ENCODE measurements at regions not wholly inside any gene's neighbourhood (a gene's known extent, or its start where the extent isn't known, plus 50 kb on each side); places are given as distances from the start of the nearest gene placed in this dataset.

DNA sequence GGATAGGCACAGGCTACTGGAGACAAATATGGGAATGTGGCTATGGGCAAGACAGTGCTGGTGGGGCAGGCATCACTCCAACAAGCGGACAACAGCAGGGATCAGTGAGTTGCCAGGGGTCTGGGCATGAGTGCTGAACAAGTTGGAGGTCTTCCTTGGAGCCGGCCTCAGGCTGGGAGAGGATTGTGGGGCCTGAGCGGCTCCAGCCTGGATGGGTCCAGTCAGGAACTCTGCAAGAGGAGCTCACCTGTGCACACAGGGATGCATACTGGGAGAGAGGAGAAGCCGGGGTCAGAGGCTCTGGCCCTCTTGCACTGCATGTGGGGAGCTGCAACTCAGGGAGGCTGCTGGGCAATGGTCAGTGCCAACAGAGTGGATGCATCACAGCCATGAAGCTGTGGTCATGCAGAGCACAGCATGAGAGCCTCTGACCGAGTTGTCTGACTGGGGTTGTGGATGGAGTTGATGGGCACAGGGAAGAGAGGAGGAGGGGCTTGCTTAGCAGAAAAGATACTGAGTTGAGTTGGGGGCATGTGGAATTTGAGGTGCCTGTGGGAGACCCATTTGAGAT is 204.0 kb upstream of the ZNF32 start:
- H3K27ac ChIP-seq (ENCODE audit: low read length) = no peak overlapping the region
- no peaks in the 10 kb centered on the region for H3K9me3 ChIP-seq (ENCODE audit: insufficient read depth, low read length, severe bottlenecking)
- H3K4me1 ChIP-seq (ENCODE audit: insufficient read depth, low read length) = no peaks in the 10 kb centered on the region
- no peak overlapping the region for H3K4me3 ChIP-seq (ENCODE audit: low read depth in 1 of 2, low read length in 2 of 2)
- no peak overlapping the region for H2AFZ ChIP-seq (ENCODE audit: low read depth, low read length)
- H3K27me3 ChIP-seq (ENCODE audit: insufficient read depth, low read length, poor library complexity) = no peaks in the 10 kb centered on the region
- H3K4me2 ChIP-seq (ENCODE audit: insufficient read depth, low read length) = no peak overlapping the region
- H3K79me2 ChIP-seq (ENCODE audit: insufficient read depth, low read length) = no peaks in the 10 kb centered on the region
- ATAC-seq (ENCODE audit: insufficient read depth, low read depth) (no peak), DNase-seq (no peak)
- no peak for TF ChIP-seq CTCF (IDR thresholded peaks at IDR 0.05; ENCODE audit: borderline replicate concordance, extremely low read depth, low read length, poor library complexity, severe bottlenecking)
- no peak for TF ChIP-seq EZH2 (IDR thresholded peaks at IDR 0.05; ENCODE audit: borderline replicate concordance, low read depth, low read length, severe bottlenecking)
- H3K9ac ChIP-seq (ENCODE audit: low read depth, low read length) = no peak overlapping the region
- no peaks in the 10 kb centered on the region for H3K36me3 ChIP-seq (ENCODE audit: insufficient read depth, low read length)
- no peaks in the 10 kb centered on the region for H4K20me1 ChIP-seq (ENCODE audit: insufficient read depth, low read length)

GRCh38 chr10:43852149-43852548 is 203.5 kb upstream of the ZNF32 start:
- Histone ChIP-seq H3K9me3 (ENCODE audit: insufficient read depth, low read length, severe bottlenecking) (no peaks in the 10 kb centered on the region), H3K4me3 (ENCODE audit: low read depth in 1 of 2, low read length in 2 of 2) (no peak overlapping the region), H4K20me1 (ENCODE audit: insufficient read depth, low read length) (no peaks in the 10 kb centered on the region), H3K79me2 (ENCODE audit: insufficient read depth, low read length) (no peaks in the 10 kb centered on the region), H2AFZ (ENCODE audit: low read depth, low read length) (no peak overlapping the region), H3K27me3 (ENCODE audit: insufficient read depth, low read length, poor library complexity) (no peaks in the 10 kb centered on the region), H3K4me1 (ENCODE audit: insufficient read depth, low read length) (peaks cover under 1% of the 10 kb centered on the region), H3K27ac (ENCODE audit: low read length) (no peak overlapping the region), H3K36me3 (ENCODE audit: insufficient read depth, low read length) (no peaks in the 10 kb centered on the region), H3K4me2 (ENCODE audit: insufficient read depth, low read length) (no peak overlapping the region), H3K9ac (ENCODE audit: low read depth, low read length) (no peak overlapping the region)
- ATAC-seq (ENCODE audit: insufficient read depth, low read depth) (no peak), DNase-seq (no peak)
- TF ChIP-seq EZH2 (IDR thresholded peaks at IDR 0.05; ENCODE audit: borderline replicate concordance, low read depth, low read length, severe bottlenecking) = no peak
- TF ChIP-seq CTCF (IDR thresholded peaks at IDR 0.05; ENCODE audit: borderline replicate concordance, extremely low read depth, low read length, poor library complexity, severe bottlenecking) = no peak

- H3K4me3 ChIP-seq (ENCODE audit: low read depth in 1 of 2, low read length in 2 of 2) = no peak overlapping the region
Measured at GRCh38 chr10:43851030-43851429, 202.3 kb upstream of the ZNF32 start.

More at GRCh38 chr10:43851030-43851429, 202.3 kb upstream of the ZNF32 start:
- no peak overlapping the region for H3K27ac ChIP-seq (ENCODE audit: low read length)
- TF ChIP-seq CTCF (IDR thresholded peaks at IDR 0.05; ENCODE audit: borderline replicate concordance, extremely low read depth, low read length, poor library complexity, severe bottlenecking) (no peak), EZH2 (IDR thresholded peaks at IDR 0.05; ENCODE audit: borderline replicate concordance, low read depth, low read length, severe bottlenecking) (no peak)
- H3K27me3 ChIP-seq (ENCODE audit: insufficient read depth, low read length, poor library complexity) = no peaks in the 10 kb centered on the region
- no peak for DNase-seq
- H3K36me3 ChIP-seq (ENCODE audit: insufficient read depth, low read length) = no peaks in the 10 kb centered on the region
- no peaks in the 10 kb centered on the region for H4K20me1 ChIP-seq (ENCODE audit: insufficient read depth, low read length)
- no peak for ATAC-seq (ENCODE audit: insufficient read depth, low read depth)
- H3K9ac ChIP-seq (ENCODE audit: low read depth, low read length) = no peak overlapping the region
- no peaks in the 10 kb centered on the region for H3K79me2 ChIP-seq (ENCODE audit: insufficient read depth, low read length)
- no peaks in the 10 kb centered on the region for H3K9me3 ChIP-seq (ENCODE audit: insufficient read depth, low read length, severe bottlenecking)
- no peak overlapping the region for H2AFZ ChIP-seq (ENCODE audit: low read depth, low read length)
- peaks cover 12% of the 10 kb centered on the region for H3K4me1 ChIP-seq (ENCODE audit: insufficient read depth, low read length)
- no peak overlapping the region for H3K4me2 ChIP-seq (ENCODE audit: insufficient read depth, low read length)
